Fibroblast of lung (primary cell): ENCODE measurements at regions not wholly inside any gene's neighbourhood (a gene's known extent, or its start where the extent isn't known, plus 50 kb on each side); places are given as distances from the start of the nearest gene placed in this dataset.

Experiments
- DNase-seq, 2 donors: peaks; one replicate each; pipeline versions ENCODE4 v3.0.0 to v3.0.0-alpha.2; 2010; ENCODE audit warnings: low read depth in 2 of 2
- H2AFZ ChIP-seq: 2 replicates; pipeline ENCODE4 v1.5.1; 2012; ENCODE audit warnings: low read length, control low read depth, inconsistent platforms
- H3K27ac ChIP-seq: 2 replicates; pipeline ENCODE4 v1.5.1; 2011; ENCODE audit warnings: low read length, control low read depth; ENCODE audit not compliant: insufficient read depth
- H3K27me3 ChIP-seq: 2 replicates; pipeline ENCODE4 v1.5.1; 2011; ENCODE audit warnings: mild to moderate bottlenecking, low read length; ENCODE audit not compliant: control insufficient read depth, insufficient read depth
- H3K36me3 ChIP-seq: 2 replicates; pipeline ENCODE4 v1.5.1; 2011; ENCODE audit warnings: low read length; ENCODE audit not compliant: control insufficient read depth, insufficient read depth
- H3K4me1 ChIP-seq: 2 replicates; pipeline ENCODE4 v1.5.1; 2011; ENCODE audit warnings: low read length; ENCODE audit not compliant: control insufficient read depth, insufficient read depth; ENCODE audit errors: extremely low read depth
- H3K4me2 ChIP-seq: 2 replicates; pipeline ENCODE4 v1.5.1; 2011; ENCODE audit warnings: low read length, control low read depth; ENCODE audit not compliant: insufficient read depth; ENCODE audit errors: extremely low read depth
- H3K4me3 ChIP-seq, 4 experiments: fragments of 200-600 bp in 1 of 4; sonication (generic) in 1 of 4; replicated peaks in 1 of 4; 2 replicates each; pipeline ENCODE4 v1.5.1; 2011 to 2016; ENCODE audit warnings: low read length in 4 of 4, low read depth in 3 of 4, mild to moderate bottlenecking in 3 of 4, control low read depth in 2 of 4, inconsistent platforms in 1 of 4, mixed read lengths in 1 of 4; ENCODE audit not compliant: insufficient read depth in 1 of 4; ENCODE audit errors: control extremely low read depth in 1 of 4
- H3K79me2 ChIP-seq: 2 replicates; pipeline ENCODE4 v1.5.1; 2012; ENCODE audit warnings: mild to moderate bottlenecking, low read length, inconsistent platforms; ENCODE audit not compliant: control insufficient read depth, insufficient read depth
- H3K9ac ChIP-seq: 2 replicates; pipeline ENCODE4 v1.5.1; 2011; ENCODE audit warnings: mild to moderate bottlenecking, low read length, control low read depth; ENCODE audit not compliant: insufficient read depth
- H3K9me3 ChIP-seq: 2 replicates; pipeline ENCODE4 v1.5.1; 2012; ENCODE audit warnings: low read depth, low read length; ENCODE audit not compliant: control insufficient read depth, insufficient read depth
- H4K20me1 ChIP-seq: 2 replicates; pipeline ENCODE4 v1.5.1; 2011; ENCODE audit warnings: low read length; ENCODE audit not compliant: control insufficient read depth, insufficient read depth; ENCODE audit errors: extremely low read depth
- CTCF ChIP-seq, 2 donors: IDR thresholded peaks in 1 of 2; conservative IDR thresholded peaks in 1 of 2; 1 replicate in 1 of 2; 2 replicates in 1 of 2; pipeline ENCODE4 v1.5.1; 2011 to 2012; ENCODE audit warnings: low read length in 2 of 2, control low read depth in 1 of 2, inconsistent platforms in 1 of 2, low read depth in 1 of 2, mild to moderate bottlenecking in 1 of 2
- EZH2 ChIP-seq: IDR thresholded peaks from 2 replicates; pipeline ENCODE4 v1.5.1; 2012; ENCODE audit warnings: low read length, control low read depth, mild to moderate bottlenecking; ENCODE audit errors: missing control alignments

- Histone ChIP-seq H3K9ac (no peak overlapping the region), H3K27ac (no peak overlapping the region), H4K20me1 (no peaks in the 10 kb centered on the region), H3K36me3 (no peaks in the 10 kb centered on the region), H2AFZ (no peak overlapping the region), H3K27me3 (no peaks in the 10 kb centered on the region), H3K4me3 (no peak overlapping the region), H3K4me1 (no peaks in the 10 kb centered on the region), H3K9me3 (no peaks in the 10 kb centered on the region), H3K4me2 (no peak overlapping the region), H3K79me2 (no peaks in the 10 kb centered on the region)
- TF ChIP-seq EZH2 (no peak), CTCF (conservative IDR thresholded peaks at IDR 0.05 in 1 of 2, IDR thresholded peaks at IDR 0.05 in 1 of 2; ENCODE audit: low read depth in 1 of 2, low read length in 2 of 2) (no peak)
- no peak for DNase-seq
Measured at GRCh38 chr14:26932606-26933005, 334.8 kb upstream of the NOVA1 start.

- no peak overlapping the region for H3K9ac ChIP-seq
- H3K27ac ChIP-seq, result no peak overlapping the region
- no peak for DNase-seq
- TF ChIP-seq EZH2 (no peak), CTCF (conservative IDR thresholded peaks at IDR 0.05 in 1 of 2, IDR thresholded peaks at IDR 0.05 in 1 of 2; ENCODE audit: low read depth in 1 of 2, low read length in 2 of 2) (no peak)
- H3K4me3 ChIP-seq, result no peak overlapping the region
- no peaks in the 10 kb centered on the region for H3K4me1 ChIP-seq
- H3K27me3 ChIP-seq, result no peaks in the 10 kb centered on the region
- no peaks in the 10 kb centered on the region for H3K36me3 ChIP-seq
- no peaks in the 10 kb centered on the region for H3K9me3 ChIP-seq
- no peaks in the 10 kb centered on the region for H3K79me2 ChIP-seq
- no peak overlapping the region for H3K4me2 ChIP-seq
- H2AFZ ChIP-seq, result no peak overlapping the region
- H4K20me1 ChIP-seq, result no peaks in the 10 kb centered on the region
Measured at GRCh38 chr14:26933431-26933830, 335.6 kb upstream of the NOVA1 start.

GRCh38 chr14:26934151-26934550, 336.3 kb upstream of the NOVA1 start:
- no peaks in the 10 kb centered on the region for H3K9me3 ChIP-seq
- H2AFZ ChIP-seq, result no peak overlapping the region
- H3K4me2 ChIP-seq, result no peak overlapping the region
- no peaks in the 10 kb centered on the region for H3K79me2 ChIP-seq
- H3K4me3 ChIP-seq, result no peak overlapping the region
- no peaks in the 10 kb centered on the region for H3K27me3 ChIP-seq
- H3K9ac ChIP-seq, result no peak overlapping the region
- no peak for DNase-seq
- H3K36me3 ChIP-seq, result no peaks in the 10 kb centered on the region
- H3K27ac ChIP-seq, result no peak overlapping the region
- no peaks in the 10 kb centered on the region for H4K20me1 ChIP-seq
- TF ChIP-seq EZH2, result no peak
- TF ChIP-seq CTCF (conservative IDR thresholded peaks at IDR 0.05 in 1 of 2, IDR thresholded peaks at IDR 0.05 in 1 of 2; ENCODE audit: low read depth in 1 of 2, low read length in 2 of 2), result no peak
- no peaks in the 10 kb centered on the region for H3K4me1 ChIP-seq
